ENCODE measurements at regions not wholly inside any gene's neighbourhood (a gene's known extent, or its start where the extent isn't known, plus 50 kb on each side); places are given as distances from the start of the nearest gene placed in this dataset.

DNA sequence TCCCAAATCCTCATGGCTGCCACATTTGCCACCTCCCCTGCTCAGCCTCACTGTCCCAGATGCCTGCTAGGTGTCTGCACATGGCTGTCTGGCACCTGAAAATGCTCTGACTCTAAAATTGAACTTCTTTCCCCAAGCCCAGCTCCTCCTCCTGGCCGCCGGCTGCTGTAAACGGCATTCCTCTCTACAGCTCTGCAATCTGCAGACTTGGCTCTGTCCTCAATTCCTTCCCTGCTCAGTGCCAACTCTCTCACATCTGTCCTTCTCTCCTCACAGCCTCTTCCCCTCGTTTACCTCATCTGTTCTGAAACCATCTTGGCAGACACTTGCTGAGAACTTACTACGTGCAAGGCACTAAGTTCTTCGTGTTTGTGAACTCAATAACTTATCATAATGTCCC, 169.4 kb upstream of the SYT13 start:
- TF ChIP-seq ATF3 (IDR thresholded peaks at IDR 0.05) (no peak), JUND (IDR thresholded peaks at IDR 0.05) (no peak), GABPA (IDR thresholded peaks at IDR 0.05 in 1 of 2, conservative IDR thresholded peaks at IDR 0.05 in 1 of 2) (no peak), REST (IDR thresholded peaks at IDR 0.05) (no peak), HNF4G (IDR thresholded peaks at IDR 0.05) (no peak), ZBTB33 (IDR thresholded peaks at IDR 0.05) (no peak), YY1 (IDR thresholded peaks at IDR 0.05) (no peak), EGR1 (IDR thresholded peaks at IDR 0.05; ENCODE audit: low read depth in 2 of 2) (no peak), FOXA1 (IDR thresholded peaks at IDR 0.05) (no peak)
- Histone ChIP-seq H3K4me1 (ENCODE audit: control insufficient read depth in 4 of 4, insufficient read depth in 4 of 4, low read length in 3 of 4) (no peaks in the 10 kb centered on the region), H3K4me3 (ENCODE audit: low read depth in 1 of 3, low read length in 3 of 3) (no peak overlapping the region), H3K9me3 (ENCODE audit: control insufficient read depth in 4 of 4, low read length in 3 of 4) (no peaks in the 10 kb centered on the region), H3K36me3 (ENCODE audit: control insufficient read depth in 4 of 4, insufficient read depth in 3 of 4, low read depth in 1 of 4, low read length in 3 of 4) (no peaks in the 10 kb centered on the region), H3K27ac (ENCODE audit: low read depth in 1 of 2, low read length in 2 of 2) (no peak overlapping the region), H3K9ac (ENCODE audit: low read depth in 1 of 2, low read length in 2 of 2) (no peak overlapping the region), H3K27me3 (ENCODE audit: control insufficient read depth in 4 of 4, insufficient read depth in 4 of 4, low read length in 3 of 4) (no peaks in the 10 kb centered on the region)
- WGBS = 80% methylated on average over 6 of the region's 6 CpGs
- DNase-seq (ENCODE audit: low spot score) = no peak

- WGBS = 83% methylated on average over 1 of the region's 1 CpG
- H3K4me3 ChIP-seq (ENCODE audit: low read depth in 1 of 3, low read length in 3 of 3) = no peak overlapping the region
These were observed 168.8 kb upstream of the SYT13 start for GRCh38 chr11:45454917-45455401.

More at GRCh38 chr11:45454917-45455401, 168.8 kb upstream of the SYT13 start:
- Histone ChIP-seq H3K36me3 (ENCODE audit: control insufficient read depth in 4 of 4, insufficient read depth in 3 of 4, low read depth in 1 of 4, low read length in 3 of 4) (no peaks in the 10 kb centered on the region), H3K4me1 (ENCODE audit: control insufficient read depth in 4 of 4, insufficient read depth in 4 of 4, low read length in 3 of 4) (no peaks in the 10 kb centered on the region), H3K9me3 (ENCODE audit: control insufficient read depth in 4 of 4, low read length in 3 of 4) (no peaks in the 10 kb centered on the region), H3K9ac (ENCODE audit: low read depth in 1 of 2, low read length in 2 of 2) (no peak overlapping the region), H3K27me3 (ENCODE audit: control insufficient read depth in 4 of 4, insufficient read depth in 4 of 4, low read length in 3 of 4) (no peaks in the 10 kb centered on the region), H3K27ac (ENCODE audit: low read depth in 1 of 2, low read length in 2 of 2) (no peak overlapping the region)
- no peak for DNase-seq (ENCODE audit: low spot score)
- TF ChIP-seq JUND (IDR thresholded peaks at IDR 0.05) (no peak), GABPA (IDR thresholded peaks at IDR 0.05 in 1 of 2, conservative IDR thresholded peaks at IDR 0.05 in 1 of 2) (no peak), NR2F2 (IDR thresholded peaks at IDR 0.05) (no peak), RAD21 (IDR thresholded peaks at IDR 0.05) (no peak), EGR1 (IDR thresholded peaks at IDR 0.05; ENCODE audit: low read depth in 2 of 2) (no peak), FOXA2 (IDR thresholded peaks at IDR 0.05) (no peak), YY1 (IDR thresholded peaks at IDR 0.05) (no peak), HNF4G (IDR thresholded peaks at IDR 0.05) (no peak), ZBTB33 (IDR thresholded peaks at IDR 0.05) (no peak), RXRA (IDR thresholded peaks at IDR 0.05) (no peak), CTCF (IDR thresholded peaks at IDR 0.05; ENCODE audit: low read depth, low read length, missing input control) (no peak), TAF1 (conservative IDR thresholded peaks at IDR 0.05) (no peak), SP1 (IDR thresholded peaks at IDR 0.05) (no peak), HNF4A (conservative IDR thresholded peaks at IDR 0.05) (no peak), REST (IDR thresholded peaks at IDR 0.05) (no peak), ATF3 (IDR thresholded peaks at IDR 0.05) (no peak)
- TF ChIP-seq, protein P1, sequence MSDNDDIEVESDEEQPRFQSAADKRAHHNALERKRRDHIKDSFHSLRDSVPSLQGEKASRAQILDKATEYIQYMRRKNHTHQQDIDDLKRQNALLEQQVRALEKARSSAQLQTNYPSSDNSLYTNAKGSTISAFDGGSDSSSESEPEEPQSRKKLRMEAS (IDR thresholded peaks at IDR 0.05) = no peak

All from liver (tissue), 8 donors.